H9 (cell line): ENCODE measurements at regions not wholly inside any gene's neighbourhood (a gene's known extent, or its start where the extent isn't known, plus 50 kb on each side); places are given as distances from the start of the nearest gene placed in this dataset.

Source experiments
- DNase-seq: peaks from one replicate; pipeline ENCODE4 v3.0.0-alpha.2; 2017
- H2AFZ ChIP-seq: one replicate; pipeline ENCODE4 v1.6.1; 2013; ENCODE audit warnings: mild to moderate bottlenecking, low read length, control low read depth, moderate library complexity
- H2AK5ac ChIP-seq: 2 replicates; pipeline ENCODE4 v1.6.1; 2013; ENCODE audit warnings: low read length, control low read depth, mixed read lengths; ENCODE audit not compliant: insufficient read length
- H2BK120ac ChIP-seq: one replicate; pipeline ENCODE4 v1.6.1; 2013; ENCODE audit warnings: low read depth, mild to moderate bottlenecking, low read length, control low read depth, inconsistent platforms; ENCODE audit not compliant: poor library complexity, severe bottlenecking
- H2BK12ac ChIP-seq: 2 replicates; pipeline ENCODE4 v1.6.1; 2013; ENCODE audit warnings: low read length, control low read depth, mixed read lengths, low read depth; ENCODE audit not compliant: insufficient read length
- H2BK15ac ChIP-seq: 2 replicates; pipeline ENCODE4 v1.6.1; 2013; ENCODE audit warnings: low read depth, low read length, control low read depth
- H2BK20ac ChIP-seq: one replicate; pipeline ENCODE4 v1.6.1; 2013; ENCODE audit warnings: low read depth, mild to moderate bottlenecking, low read length, control low read depth, inconsistent platforms; ENCODE audit not compliant: poor library complexity, severe bottlenecking
- H2BK5ac ChIP-seq: 2 replicates; pipeline ENCODE4 v1.6.1; 2013; ENCODE audit warnings: low read length, control low read depth, mixed read lengths; ENCODE audit not compliant: insufficient read length
- H3K14ac ChIP-seq: 2 replicates; pipeline ENCODE4 v1.6.1; 2013; ENCODE audit warnings: low read length, control low read depth; ENCODE audit not compliant: insufficient read depth
- H3K18ac ChIP-seq: 2 replicates; pipeline ENCODE4 v1.6.1; 2013; ENCODE audit warnings: low read depth, mild to moderate bottlenecking, mixed read lengths, low read length, control low read depth; ENCODE audit not compliant: insufficient read length
- H3K23ac ChIP-seq: 2 replicates; pipeline ENCODE4 v1.6.1; 2013; ENCODE audit warnings: low read length, control low read depth, mixed read lengths, low read depth; ENCODE audit not compliant: insufficient read length
- H3K23me2 ChIP-seq: 2 replicates; pipeline ENCODE4 v1.6.1; 2013; ENCODE audit warnings: low read depth, mild to moderate bottlenecking, mixed read lengths, low read length, control low read depth; ENCODE audit not compliant: insufficient read length, poor library complexity, severe bottlenecking
- H3K27ac ChIP-seq: 2 replicates; pipeline ENCODE4 v1.5.1; 2013; ENCODE audit warnings: low read length, control low read depth, mixed read lengths, low read depth; ENCODE audit not compliant: insufficient read length
- H3K27me3 ChIP-seq: 2 replicates; pipeline ENCODE4 v1.6.1; 2013; ENCODE audit warnings: low read length, control low read depth, inconsistent platforms; ENCODE audit not compliant: insufficient read depth
- H3K4ac ChIP-seq: 2 replicates; pipeline ENCODE4 v1.6.1; 2013; ENCODE audit warnings: low read depth, mild to moderate bottlenecking, control low read depth, inconsistent platforms, low read length, moderate library complexity
- H3K4me1 ChIP-seq: 2 replicates; pipeline ENCODE4 v1.6.1; 2013; ENCODE audit warnings: low read length, control low read depth, inconsistent platforms; ENCODE audit not compliant: insufficient read depth
- H3K4me2 ChIP-seq: 2 replicates; pipeline ENCODE4 v1.6.1; 2013; ENCODE audit warnings: low read length, control low read depth, mixed read lengths; ENCODE audit not compliant: insufficient read length, insufficient read depth
- H3K56ac ChIP-seq: 2 replicates; pipeline ENCODE4 v1.6.1; 2013; ENCODE audit warnings: low read depth, mild to moderate bottlenecking, mixed read lengths, low read length, control low read depth; ENCODE audit not compliant: insufficient read length
- H3K79me1 ChIP-seq: 2 replicates; pipeline ENCODE4 v1.6.1; 2013; ENCODE audit warnings: low read depth, mild to moderate bottlenecking, moderate library complexity, low read length, control low read depth, inconsistent platforms; ENCODE audit not compliant: insufficient read depth, poor library complexity, severe bottlenecking
- H3K79me2 ChIP-seq: 2 replicates; pipeline ENCODE4 v1.6.1; 2013; ENCODE audit warnings: low read length, control low read depth, inconsistent platforms; ENCODE audit not compliant: insufficient read depth
- H3K9ac ChIP-seq: 2 replicates; pipeline ENCODE4 v1.6.1; 2013; ENCODE audit warnings: low read length, control low read depth, mixed read lengths; ENCODE audit not compliant: insufficient read length; ENCODE audit errors: extremely low read depth
- H3K9me3 ChIP-seq: one replicate; pipeline ENCODE4 v1.6.1; 2013; ENCODE audit warnings: low read depth, low read length, inconsistent platforms; ENCODE audit not compliant: control insufficient read depth
- H3T11ph ChIP-seq: one replicate; pipeline ENCODE4 v1.6.1; 2013; ENCODE audit warnings: mild to moderate bottlenecking, low read length, control low read depth, inconsistent platforms
- H4K20me1 ChIP-seq: one replicate; pipeline ENCODE4 v1.6.1; 2013; ENCODE audit not compliant: control insufficient read depth, insufficient read length, insufficient read depth
- H4K5ac ChIP-seq: 2 replicates; pipeline ENCODE4 v1.6.1; 2013; ENCODE audit warnings: low read depth, mild to moderate bottlenecking, mixed read lengths, low read length, control low read depth; ENCODE audit not compliant: insufficient read length
- H4K8ac ChIP-seq: replicated peaks from 2 replicates; pipeline ENCODE4 v1.6.1; 2013; ENCODE audit warnings: low read length, control low read depth, mixed read lengths, low read depth; ENCODE audit not compliant: insufficient read length
- H4K91ac ChIP-seq: 2 replicates; pipeline ENCODE4 v1.6.1; 2013; ENCODE audit warnings: low read depth, mild to moderate bottlenecking, moderate library complexity, mixed read lengths, low read length, control low read depth; ENCODE audit not compliant: insufficient read length
- H3K27ac Mint-ChIP-seq, 3 experiments: 2 replicates in 2 of 3; 3 replicates in 1 of 3; pipeline ENCODE4 v1.8.0; 2020 to 2021; ENCODE audit warnings: mixed read lengths in 3 of 3, mild to moderate bottlenecking in 1 of 3, moderate library complexity in 1 of 3
- H3K27me3 Mint-ChIP-seq: 2 replicates; pipeline ENCODE4 v1.8.0; 2021; ENCODE audit warnings: low read depth, mild to moderate bottlenecking, moderate library complexity, mixed read lengths
- H3K36me3 Mint-ChIP-seq, 3 experiments: 2 replicates in 2 of 3; 3 replicates in 1 of 3; pipeline ENCODE4 v1.8.0; 2020 to 2021; ENCODE audit warnings: low read depth in 3 of 3, mixed read lengths in 3 of 3; ENCODE audit not compliant: insufficient read depth in 1 of 3
- H3K4me1 Mint-ChIP-seq, 2 experiments: 2 replicates each; pipeline ENCODE4 v1.8.0; 2020; ENCODE audit warnings: mixed read lengths in 2 of 2
- H3K4me3 Mint-ChIP-seq, 2 experiments: 2 replicates in 1 of 2; 3 replicates in 1 of 2; pipeline ENCODE4 v1.8.0; 2020 to 2021; ENCODE audit warnings: mild to moderate bottlenecking in 2 of 2, mixed read lengths in 2 of 2, moderate library complexity in 1 of 2
- H3K9me3 Mint-ChIP-seq, 2 experiments: 2 replicates in 1 of 2; 3 replicates in 1 of 2; pipeline ENCODE4 v1.8.0; 2020; ENCODE audit warnings: mild to moderate bottlenecking in 2 of 2, mixed read lengths in 2 of 2, moderate library complexity in 1 of 2
- CTCF ChIP-seq: fragments of 200-600 bp; sonication (generic); conservative IDR thresholded peaks from 3 replicates; pipeline ENCODE4 v1.8.0; 2021; ENCODE audit warnings: antibody characterized with exemption, mild to moderate bottlenecking
- WGBS: extraction: QIAGEN DNeasy Blood & Tissue Kit; methylation state at CpG from one replicate; pipeline ENCODE4 v1.1.7; 2013; ENCODE audit warnings: missing lambda C conversion rate, low lambda C conversion rate, mixed read lengths; ENCODE audit not compliant: insufficient read length; ENCODE audit errors: extremely low coverage; 5-methylcytosine and 5-hydroxymethylcytosine counted together

GRCh38 chr11:21944577-21944976 is 248.3 kb upstream of the ANO5 start:
- no peak for TF ChIP-seq CTCF
- Mint-ChIP-seq H3K27me3 (peaks cover 1% of the 10 kb centered on the region; the same call in 1 of the 2 replicates), H3K4me1 (0 out of 4 replicates have a peak, but pooled peaks cover 0 to 3% of the 10 kb centered on the region in 2 experiments), H3K4me3 (no peak overlapping the region), H3K27ac (no peak overlapping the region), H3K36me3 (no peaks in the 10 kb centered on the region), H3K9me3 (no peaks in the 10 kb centered on the region)
- Histone ChIP-seq H3K4me1 (no peaks in the 10 kb centered on the region), H3K4me2 (no peak overlapping the region), H3K23me2 (no peaks in the 10 kb centered on the region), H3K9me3 (no peaks in the 10 kb centered on the region), H3K4ac (no peak overlapping the region), H2BK5ac (no peak overlapping the region), H2BK12ac (no peak overlapping the region), H2BK15ac (no peak overlapping the region), H3K27ac (no peak overlapping the region), H4K91ac (no peak overlapping the region), H2BK120ac (no peak overlapping the region), H4K5ac (no peak overlapping the region), H2BK20ac (no peak overlapping the region), H3K14ac (no peak overlapping the region), H4K8ac (no peak overlapping the region), H2AFZ (no peak overlapping the region), H4K20me1 (no peaks in the 10 kb centered on the region), H3T11ph (no peak overlapping the region), H3K79me2 (no peaks in the 10 kb centered on the region), H3K79me1 (no peaks in the 10 kb centered on the region), H3K56ac (no peak overlapping the region), H3K23ac (no peak overlapping the region), H3K27me3 (no peaks in the 10 kb centered on the region), H3K18ac (no peak overlapping the region), H3K9ac (no peak overlapping the region), H2AK5ac (no peak overlapping the region)
- WGBS: no CpG with 5 or more reads among the region's 4 CpGs
- DNase-seq: no peak
